GM21825 (cell line): ENCODE measurements at regions not wholly inside any gene's neighbourhood (a gene's known extent, or its start where the extent isn't known, plus 50 kb on each side); places are given as distances from the start of the nearest gene placed in this dataset.

Experiments used
- ATAC-seq: cut with Tn5 transposase; IDR thresholded peaks from one replicate; pipeline ENCODE4 v1.9.1; 2021; ENCODE audit warnings: mild to moderate bottlenecking, moderate library complexity; ENCODE audit not compliant: unreplicated experiment

DNA sequence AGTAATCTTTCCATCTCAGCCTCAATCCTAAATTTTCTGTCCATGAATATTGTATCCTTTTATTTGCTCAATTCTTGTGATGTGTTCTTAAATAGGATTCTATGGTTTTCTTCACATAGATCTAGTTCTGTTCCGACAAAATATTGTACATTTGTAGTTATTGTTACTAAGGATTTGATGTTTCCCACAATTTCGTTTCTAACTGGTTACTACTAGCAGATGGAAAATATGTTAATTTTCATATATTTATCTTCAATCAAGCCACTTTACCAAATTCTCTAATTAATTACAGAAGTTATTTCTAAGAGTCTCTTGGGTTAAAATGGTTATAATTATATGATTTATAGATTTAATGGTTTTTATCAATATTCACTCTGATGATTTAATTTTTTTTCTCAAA, 60.3 kb downstream of the SEC61B start:
- ATAC-seq, result no peak

DNA sequence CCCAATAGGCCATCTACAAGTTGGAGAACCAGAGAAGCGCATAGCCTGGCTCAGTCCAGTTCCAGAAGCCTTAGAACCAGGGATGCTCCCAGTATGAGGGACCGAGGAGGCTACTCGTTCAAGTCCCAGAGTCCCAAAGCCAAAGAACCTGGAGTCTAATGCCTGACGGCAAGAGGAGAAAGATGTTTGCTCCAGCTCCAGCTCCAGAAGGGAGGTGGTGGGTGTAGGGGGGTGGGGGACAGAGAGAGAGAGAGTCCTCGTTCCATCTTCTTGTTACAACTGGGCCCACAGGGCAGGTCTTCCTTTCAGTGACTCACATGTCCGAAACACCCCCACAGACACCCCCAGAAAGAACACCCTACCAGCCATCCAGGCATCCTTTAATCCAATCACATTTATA, 63.9 kb downstream of the SEC61B start:
- ATAC-seq, result no peak

DNA sequence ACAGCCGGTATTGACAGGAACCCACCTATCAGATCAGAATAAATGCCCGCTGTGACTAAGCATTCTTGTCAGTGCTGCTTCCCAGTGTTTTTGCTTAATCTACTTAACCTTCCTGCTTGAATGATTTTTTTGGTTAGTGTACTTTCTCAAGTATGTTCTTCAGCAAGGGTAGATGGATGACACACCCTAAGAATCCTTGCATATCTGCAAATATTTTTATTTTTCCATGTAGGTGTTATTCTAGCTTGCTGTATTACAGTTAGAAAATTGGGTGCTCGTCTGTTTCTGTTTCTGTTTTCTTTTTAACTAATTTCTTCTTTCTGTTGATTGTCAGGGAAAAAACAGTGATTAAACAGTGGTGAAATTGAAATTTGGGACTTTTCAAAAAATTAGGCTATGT, 64.5 kb downstream of the SEC61B start:
- no peak for ATAC-seq

DNA sequence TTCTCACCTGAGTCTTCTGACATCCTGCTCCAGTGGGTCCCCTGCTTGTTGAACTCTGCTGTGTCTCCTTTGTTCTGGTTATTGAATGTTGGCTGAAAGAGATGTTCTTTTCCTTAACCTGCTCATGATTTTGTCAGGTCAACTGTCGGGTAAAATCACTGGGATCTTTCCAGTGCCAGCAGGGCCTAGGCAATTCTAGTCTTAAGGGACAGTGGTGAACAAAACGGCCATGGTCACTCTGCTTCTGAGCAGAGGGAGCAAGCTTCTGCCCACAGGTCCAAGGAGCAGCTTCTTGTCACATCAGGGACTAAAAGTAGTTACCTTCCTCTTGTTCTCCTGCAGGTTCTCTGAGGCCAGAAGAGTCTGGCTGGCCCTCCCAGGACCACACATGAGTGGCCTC, 65.6 kb downstream of the SEC61B start:
- no peak for ATAC-seq

DNA sequence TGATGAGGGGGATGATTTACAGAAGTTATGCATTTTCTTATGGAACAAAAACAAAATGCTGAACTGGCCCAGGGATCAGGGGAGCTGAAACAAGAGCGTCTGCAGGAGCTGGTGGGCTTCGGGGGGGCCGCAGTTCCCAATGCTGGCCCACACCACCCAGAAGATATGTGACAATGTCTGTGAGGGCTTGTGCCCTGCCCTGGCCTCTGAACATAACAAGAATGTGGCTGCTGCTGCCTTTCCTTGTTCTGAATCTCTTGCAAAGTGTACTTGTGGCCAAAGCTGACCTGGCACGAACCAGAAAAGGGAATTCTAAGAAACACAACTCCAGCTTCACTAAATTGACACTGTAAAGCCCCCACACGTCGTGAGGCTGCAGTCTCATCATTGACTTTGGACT, 66.7 kb downstream of the SEC61B start:
- ATAC-seq, result no peak

DNA sequence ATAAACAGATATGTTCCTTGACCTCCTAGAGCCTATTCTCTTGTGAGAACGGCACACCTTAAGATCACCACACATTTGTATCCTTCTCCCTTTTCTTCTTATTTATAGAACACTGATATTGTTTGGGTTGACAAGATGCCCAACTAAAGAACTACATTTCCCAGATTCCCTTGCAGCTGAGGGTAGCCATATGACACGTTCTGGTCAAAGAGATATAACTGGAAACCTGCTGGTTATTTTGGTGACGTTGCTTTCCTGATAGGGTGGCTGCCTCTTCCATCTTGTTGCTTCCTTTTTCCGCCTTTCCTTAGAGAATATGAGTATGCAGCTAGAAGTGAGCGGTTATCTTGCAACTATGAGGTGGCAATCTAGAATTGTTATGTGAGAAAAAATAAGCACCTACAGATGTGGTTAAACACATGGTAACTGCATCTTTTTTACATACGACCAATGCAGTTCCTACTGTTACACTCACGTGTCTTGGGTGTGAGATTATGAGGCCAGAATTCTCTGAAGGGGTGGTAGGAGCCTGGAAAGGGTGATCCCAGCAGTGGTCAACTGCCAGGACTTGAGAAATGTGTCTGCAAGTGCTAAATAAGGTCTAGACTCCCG, 72.9 kb downstream of the SEC61B start:
- no peak for ATAC-seq

DNA sequence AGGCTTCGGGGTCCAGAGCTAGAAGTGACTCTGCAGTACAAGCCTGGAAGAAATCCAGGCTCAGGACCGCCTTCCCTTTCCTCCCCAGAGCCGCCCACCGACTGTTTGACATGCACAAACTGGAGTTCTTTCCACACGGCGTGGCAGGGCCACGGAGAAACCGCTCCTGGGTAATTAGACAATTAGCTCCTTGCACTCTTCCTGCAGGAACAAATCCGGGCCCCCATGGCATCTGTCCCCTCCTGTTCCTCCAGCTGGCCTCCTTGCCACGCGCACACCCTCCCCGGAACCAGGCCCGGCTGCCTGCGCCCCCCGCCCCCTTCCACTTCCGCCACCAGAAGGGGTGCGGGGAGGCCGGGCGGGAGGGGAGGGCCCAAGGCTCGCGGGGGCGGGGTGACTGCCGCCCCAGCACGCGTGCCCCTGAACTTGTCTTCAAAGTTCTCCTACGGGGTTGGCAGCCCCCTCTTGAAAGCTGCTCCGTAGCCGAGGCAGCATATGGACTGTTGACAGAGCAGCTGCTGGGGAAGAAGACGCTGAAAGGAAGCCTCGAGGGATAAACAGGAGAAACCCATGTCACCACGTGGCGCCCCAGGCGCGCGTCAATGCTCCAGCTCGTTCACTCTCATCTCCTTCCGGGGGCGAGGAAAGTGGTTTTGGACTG, 74.3 kb downstream of the SEC61B start:
- no peak for ATAC-seq

DNA sequence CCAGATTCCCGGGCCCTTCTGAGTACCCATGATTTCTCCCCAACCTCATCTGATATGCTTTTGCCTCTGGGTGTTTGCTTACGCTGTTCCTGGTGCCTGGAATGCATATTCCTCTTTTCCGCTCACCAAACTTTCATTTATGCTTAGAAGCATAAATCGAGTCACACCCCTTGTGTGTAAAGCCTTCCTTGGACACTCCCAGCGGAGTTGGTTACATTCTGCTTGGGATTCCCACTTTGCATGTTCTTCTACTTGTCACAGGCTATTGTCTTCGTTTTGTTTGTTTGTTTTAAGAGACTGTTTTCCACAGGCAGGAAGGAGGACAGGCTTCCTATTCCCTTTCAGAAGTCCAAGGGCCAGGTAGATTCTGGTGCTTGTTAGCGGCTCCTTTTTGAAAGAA, 76.5 kb downstream of the SEC61B start:
- no peak for ATAC-seq

DNA sequence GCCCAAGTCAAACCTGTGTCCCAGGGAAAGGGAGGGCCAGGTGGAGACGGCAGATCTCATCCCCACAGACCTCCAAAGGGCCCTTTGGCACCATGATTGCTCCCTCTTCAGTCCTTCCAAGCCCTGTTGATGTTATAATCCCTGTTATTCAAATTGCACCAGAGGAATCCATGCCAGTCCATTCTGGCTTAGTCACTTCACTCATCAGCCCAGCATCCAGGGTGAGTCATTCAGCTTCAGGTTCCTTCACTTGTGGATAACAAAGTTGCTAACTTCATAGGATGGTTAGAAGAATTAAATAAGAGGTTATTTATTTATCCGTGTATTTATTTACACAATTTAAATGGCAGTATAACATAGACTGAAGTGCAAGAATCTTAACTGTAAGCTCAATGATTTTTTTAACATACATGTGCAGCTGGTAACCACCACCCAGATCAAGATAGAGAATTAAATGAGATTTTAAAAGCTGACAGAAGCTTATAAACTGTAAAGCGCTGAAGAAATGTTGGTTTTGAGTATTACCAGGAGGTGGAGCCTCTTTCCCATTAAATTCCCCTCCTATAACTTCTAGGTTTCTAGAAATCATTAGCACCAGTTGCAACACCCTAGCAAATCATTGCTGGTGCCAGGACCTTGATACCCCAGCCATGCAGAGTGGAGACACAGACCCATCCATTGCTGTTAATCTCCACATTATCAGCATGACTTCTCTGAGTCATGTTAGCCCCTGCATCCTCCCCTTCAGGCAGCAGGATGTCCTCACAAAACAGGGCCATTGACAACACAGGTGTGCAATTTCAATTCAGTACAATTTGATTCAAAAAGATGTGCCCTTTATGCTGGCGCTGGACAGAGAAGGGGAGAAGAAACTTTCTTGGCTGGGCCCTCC, 77.4 kb downstream of the SEC61B start:
- ATAC-seq, result no peak

DNA sequence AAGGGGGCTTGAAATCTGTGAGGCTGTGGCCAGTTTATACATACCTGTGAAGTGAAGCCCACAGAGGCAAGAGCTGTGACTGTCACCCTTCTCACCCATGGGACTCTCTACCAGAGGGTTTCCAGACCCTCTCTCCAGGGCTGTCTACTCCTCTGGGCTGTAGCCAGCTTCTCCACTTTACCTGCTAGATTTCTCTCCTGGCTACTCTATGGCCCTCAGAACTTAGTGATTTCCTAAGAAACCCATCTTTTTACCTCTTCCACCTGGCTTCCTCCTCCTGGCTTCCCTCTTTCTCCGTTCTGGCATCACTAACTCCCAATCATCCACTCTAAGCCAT, 78.0 kb downstream of the SEC61B start:
- ATAC-seq, result no peak

DNA sequence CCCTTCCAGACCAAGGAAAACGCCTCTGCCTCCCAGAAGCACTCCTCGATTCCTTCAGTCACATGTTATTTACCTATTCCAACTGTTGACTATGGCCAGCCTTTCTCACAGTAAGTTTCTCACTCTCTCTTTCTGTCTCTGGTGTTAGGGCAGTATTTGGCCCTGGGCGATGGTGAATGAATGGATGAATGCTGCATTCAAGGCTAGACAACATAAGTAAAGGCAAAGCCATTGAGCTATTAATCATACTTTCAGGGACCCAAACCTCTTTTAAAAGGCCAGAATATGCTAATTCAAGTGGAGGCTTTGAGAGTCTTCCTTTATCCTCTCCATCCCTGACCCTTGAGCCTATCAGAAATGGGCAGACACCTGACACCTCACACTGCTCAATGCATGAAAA, 78.5 kb downstream of the SEC61B start:
- ATAC-seq, result no peak

DNA sequence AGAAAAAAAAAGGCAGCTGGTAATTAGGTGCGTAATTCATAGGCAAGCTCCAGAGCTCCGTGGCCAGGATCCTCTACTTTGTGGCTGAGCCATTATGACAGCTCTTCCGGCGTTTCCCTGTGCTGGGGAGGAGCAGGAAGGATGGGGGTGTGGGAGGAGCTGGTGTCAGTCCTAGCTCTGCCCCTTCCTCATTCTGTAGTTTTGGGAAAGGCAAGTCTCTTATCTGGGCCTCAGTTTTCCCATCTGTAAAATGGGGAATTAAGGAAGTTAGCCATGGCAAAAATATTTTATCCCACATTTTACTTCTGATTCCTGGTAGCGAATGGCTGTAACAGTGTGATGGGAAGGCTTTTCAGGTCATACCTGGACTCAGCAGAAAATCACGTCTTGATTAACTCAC, 81.1 kb downstream of the SEC61B start:
- ATAC-seq, result no peak

DNA sequence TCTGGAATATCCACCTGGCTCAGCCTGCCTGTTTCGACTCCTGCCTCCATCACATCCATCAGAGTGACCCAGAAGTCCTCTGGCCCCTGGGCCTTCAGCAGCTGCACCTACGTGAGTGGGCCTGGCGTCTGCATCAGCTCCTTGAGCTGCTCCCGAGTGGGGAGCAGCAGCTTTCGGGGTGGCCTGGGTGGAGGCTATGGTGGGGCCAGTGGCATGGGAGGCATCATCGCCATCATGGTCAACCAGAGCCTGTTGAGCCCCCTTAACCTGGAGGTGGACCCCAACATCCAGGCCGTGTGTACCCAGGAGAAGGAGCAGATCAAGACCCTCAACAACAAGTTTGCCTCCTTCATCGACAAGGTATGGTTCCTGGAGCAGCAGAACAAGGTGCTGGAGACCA, 83.0 kb downstream of the SEC61B start:
- ATAC-seq, result no peak

DNA sequence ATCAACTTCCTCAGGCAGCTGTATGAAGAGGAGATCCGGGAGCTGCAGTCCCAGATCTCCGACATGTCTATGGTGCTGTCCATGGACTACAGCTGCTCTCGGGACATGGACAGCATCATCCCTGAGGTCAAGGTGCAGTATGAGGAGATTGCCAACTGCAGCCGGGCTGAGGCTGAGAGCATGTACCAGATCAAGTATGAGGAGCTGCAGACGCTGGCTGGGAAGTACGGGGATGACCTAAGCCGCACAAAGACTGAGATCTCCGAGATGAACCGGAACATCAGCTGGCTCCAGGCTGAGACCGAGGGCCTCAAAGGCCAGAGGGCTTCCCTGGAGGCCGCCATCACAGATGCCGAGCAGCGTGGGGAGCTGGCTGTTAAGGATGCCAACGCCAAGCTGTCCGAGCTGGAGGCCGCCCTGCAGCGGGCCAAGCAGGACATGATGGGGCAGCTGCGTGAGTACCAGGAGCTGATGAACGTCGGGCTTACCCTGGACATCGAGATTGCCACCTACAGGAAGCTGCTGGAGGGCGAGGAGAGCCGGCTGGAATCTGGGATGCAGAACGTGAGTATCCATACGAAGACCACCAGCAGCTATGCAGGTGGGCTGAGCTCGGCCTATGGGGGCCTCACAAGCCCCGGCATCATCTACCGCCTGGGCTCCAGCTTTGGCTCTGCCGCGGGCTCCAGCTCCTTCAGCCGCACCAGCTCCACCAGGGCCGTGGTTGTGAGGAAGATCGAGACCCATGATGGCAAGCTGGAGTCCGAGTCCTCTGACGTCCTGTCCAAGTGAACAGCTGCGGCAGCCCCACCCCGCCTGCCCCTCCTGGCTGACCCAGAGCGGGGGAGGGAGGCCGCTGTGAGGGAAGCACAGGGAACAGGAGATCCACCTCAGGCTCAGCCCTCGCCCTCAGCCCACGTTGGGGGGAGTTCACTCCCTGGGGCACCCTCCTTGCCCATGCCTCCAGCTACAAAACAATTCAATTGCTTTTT, 84.0 kb downstream of the SEC61B start:
- ATAC-seq, result no peak

DNA sequence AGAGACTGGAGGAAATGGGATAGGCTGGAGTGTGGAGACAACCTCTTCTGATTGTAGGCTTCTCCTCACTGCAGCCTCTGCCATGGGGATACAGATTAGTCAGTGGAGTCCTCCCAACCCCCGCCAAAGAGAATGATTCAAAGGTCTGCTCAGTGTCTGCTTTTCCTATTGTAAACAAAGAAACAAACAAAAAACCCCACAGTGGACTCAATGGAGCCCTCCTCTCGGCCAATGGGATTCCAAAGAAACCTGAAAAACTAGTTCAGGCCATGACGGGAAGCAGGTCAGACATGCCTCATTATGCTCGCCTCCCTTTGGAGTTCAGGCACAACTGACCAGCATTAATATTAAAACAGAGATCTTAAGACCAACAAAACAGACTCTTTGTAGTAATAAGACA, 85.8 kb downstream of the SEC61B start:
- ATAC-seq, result no peak

DNA sequence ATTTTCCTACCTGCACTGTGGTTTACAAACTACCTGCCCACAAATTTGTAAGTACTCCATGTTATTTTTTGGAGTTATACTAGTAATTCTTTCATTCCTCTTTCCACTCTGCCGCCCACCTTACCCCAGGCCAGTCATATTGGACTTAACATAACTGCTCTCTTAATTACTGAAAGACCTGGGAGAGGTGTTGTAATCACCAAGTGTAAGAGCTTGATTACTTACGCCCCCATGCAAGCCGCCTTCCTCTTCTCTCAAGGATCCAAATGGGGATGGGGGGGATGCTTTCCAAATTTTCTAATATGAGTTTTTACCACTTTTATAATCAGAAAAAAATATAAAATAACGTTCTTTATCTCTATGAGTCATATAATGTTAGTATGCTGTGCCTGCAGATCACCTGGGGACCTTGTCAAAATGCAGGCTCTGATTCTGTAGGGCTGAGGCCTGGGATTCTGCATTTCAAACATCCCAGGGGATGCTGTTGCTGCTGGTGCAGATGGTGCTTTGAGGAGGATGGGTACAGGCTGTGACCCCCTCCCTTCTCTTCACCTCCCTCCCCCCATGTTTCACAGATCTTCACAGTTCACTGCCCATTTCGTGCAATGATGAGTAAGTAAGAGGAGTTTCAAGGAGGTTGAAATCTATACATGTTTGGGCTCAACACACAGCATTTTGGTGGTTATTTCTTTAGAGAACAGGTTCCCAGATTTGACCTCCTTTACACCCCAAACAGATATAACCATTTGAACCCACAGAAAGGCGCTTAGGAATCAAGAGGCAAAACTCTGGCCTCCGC, 87.3 kb downstream of the SEC61B start:
- no peak for ATAC-seq

DNA sequence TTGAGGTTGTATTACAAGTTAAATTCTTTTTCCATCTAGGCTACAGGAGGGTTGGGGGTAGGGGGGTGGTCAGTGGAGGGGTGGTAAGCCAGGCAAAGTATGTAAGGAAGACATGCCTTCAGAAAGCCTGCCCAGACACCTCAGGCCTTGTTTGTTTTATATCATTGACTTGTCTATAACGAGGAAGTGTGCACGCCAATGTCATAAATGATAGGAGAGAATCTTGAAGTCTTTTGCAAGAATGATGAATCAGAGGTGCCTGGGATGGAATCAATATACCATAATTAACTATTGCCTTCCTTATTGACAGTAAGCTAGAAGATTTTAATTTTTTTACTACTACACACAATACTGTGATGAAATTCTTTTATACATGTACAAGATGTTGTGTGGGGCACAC, 90.7 kb downstream of the SEC61B start:
- no peak for ATAC-seq

DNA sequence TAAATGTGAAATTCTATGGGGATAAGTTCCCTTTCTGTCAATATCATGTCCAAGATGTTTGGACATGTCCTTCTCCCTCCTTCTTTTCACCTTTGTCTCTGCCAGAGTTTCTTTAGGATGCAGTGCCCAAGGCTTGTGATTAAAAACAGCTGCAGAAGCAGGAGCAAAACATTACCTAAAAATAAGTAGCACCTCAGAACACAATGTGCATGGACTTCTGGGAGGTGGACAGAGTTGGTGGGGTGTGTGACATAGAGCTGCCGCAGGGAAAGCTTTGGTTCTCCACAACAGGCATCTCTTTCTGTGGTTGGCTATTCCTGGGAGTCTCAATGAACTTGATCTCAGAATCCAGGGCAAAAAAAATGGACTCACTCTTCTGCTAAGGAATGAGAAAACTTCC, 97.0 kb downstream of the SEC61B start:
- ATAC-seq, result no peak

DNA sequence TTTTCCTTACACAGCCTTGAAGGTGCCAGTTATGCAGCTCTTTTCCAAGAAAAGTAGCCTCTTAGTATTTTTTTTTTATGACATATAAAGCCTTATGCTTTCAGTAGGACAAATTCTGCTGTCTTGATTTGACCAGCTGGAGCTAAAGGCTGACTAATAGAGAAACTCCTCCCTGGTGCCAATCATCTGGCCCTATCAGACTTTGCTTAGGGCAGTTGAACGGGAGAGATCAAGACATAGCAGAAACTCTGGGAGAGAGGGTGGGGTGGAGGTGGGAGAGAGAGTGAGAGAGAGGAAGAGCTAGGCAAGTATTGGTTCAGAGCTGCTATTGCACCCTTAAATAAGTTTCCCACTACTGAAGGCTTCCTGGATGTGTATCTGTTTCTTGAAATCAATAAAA, 100.2 kb downstream of the SEC61B start:
- ATAC-seq, result no peak
